Activated gamma-delta T cell treated with Interleukin-2 at 50 U/mL for 16 hours (primary cell): ENCODE measurements at regions not wholly inside any gene's neighbourhood (a gene's known extent, or its start where the extent isn't known, plus 50 kb on each side); places are given as distances from the start of the nearest gene placed in this dataset.
"Not testable (repeated sequence)": the region's sequence is repeated elsewhere in the genome, so short reads cannot be mapped to it uniquely, and the experiment has no call there.

Experiments
- DNase-seq: peaks from one replicate; pipeline ENCODE4 v3.0.0-alpha.2; 2020

DNA sequence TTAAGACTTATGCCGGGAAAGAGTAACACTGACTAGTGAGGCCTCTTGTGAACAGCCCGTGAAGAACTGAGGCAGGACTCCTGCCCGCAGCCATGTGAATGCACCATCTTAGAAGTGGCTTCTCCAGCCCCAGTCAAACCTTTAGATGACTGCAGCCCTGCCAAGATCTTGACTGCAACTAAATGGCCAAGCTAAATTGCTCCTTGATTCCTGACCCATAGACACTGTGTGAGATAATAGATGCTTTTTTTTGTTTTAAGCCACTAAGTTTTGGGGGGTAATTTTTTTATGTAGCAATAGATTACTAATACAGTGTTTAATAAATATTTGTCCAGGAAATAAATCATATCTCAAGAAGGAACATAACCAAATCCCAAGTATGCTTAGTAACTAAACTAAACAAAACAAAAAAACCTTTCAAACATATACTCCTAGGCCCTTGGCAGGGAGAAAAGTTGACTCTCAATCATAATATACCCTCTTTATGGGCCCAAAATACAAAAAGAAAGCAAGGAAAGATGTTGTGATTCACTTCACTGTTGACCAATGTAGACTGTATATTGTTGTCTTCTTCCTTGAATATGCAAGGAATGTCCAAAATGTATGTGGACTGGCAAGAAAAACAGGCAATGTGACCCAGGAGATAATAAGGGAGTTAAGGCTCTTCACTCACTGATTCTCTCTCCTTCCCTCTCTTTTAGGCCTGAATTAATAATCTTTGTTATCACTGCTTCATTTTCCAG, 79.7 kb upstream of the ZNF366 start:
- DNase-seq = no peak

- no peak for DNase-seq
These were observed 77.3 kb upstream of the ZNF366 start for GRCh38 chr5:72584466-72584865.

- DNase-seq = not testable (repeated sequence)
These were observed 72.1 kb upstream of the ZNF366 start for GRCh38 chr5:72579290-72579689.

DNA sequence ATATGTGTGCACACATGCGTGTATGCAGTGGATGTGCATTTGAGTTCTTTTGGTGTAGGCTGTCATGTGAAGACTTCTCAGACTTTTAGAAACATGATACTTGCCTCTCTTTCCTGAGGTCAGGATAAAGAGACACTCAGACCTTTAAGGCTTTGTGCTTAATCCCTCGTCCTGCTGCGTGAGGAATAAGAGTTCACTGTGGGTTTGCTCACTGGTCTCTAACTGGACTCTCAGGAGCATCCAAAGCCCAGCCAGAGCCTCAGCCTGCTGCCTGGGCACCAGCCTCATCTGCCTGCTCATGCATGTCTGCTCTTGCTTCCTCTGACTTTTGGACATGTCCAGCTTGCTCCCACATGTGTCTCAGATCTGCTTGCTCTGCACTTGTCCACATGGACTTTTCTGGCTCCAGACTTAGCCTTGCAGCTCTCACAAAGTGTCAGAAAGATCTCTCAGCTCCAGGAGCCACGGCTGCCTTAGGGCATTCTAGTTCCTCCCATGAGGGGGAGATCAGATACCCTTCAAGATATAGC, 65.1 kb upstream of the ZNF366 start:
- no peak for DNase-seq

DNA sequence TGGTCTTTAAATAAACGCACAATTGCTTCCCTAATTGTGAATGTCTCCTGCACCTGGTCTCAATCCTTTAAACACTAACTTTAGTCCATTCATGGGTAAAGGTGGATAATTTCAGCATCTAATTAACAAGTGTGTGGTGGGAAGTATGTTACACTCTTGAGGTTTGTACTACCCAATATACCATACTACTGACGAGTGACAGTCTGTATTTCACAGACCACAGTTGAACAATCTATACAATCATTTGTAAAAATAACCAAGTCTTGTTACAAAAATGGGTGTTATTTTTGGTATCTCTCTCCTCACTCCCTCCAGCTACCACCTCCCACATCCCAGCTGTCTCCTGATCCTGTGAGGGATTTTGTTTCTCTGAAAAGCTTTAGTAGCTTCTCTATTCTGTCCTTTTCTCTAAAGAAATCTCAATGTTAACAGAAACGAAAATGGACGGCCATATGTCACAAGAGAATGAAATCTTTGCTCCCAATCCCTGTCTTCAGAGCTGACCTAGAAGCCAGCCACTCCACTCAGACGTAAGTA, 62.3 kb upstream of the ZNF366 start:
- DNase-seq = no peak

DNA sequence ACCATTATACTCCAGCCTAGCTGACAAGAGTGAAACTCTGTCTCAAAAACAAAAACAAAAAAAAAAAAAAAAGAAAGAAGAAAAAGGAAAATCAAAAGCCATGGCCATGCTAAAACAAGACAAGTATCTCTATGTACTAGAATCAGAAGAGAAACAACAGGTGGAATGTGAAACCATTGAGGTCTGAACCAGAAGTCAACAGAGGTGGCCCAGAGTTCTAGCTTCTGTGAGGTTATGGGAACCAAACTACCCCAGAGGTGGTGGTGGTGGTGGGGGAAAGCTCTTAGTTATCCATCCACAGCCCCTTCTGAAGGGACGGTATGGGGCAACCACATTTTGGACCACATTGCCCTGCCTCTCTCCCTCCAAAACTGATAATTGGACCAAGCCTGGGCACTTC, 59.5 kb upstream of the ZNF366 start:
- no peak for DNase-seq

- no peak for DNase-seq
These were observed 58.5 kb upstream of the ZNF366 start for GRCh38 chr5:72565513-72566289.

DNA sequence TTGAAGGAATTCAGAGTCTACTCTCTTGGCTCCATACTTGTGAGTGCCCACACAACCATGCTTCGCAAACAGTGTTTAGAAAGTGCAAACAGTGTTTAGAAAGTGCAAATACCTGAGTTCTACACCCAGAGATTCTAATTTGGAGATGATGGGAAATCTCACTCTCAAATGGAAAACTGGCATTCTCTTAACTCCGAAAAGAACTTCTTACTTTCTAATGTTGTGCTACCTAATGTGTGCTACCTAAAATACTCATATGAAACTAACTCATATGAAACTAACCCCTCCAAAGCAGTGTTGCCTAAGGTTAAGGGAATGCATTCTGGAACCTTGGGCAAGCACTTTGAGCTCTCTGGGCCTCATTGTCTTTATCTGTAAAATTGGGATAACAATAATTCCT, 55.5 kb upstream of the ZNF366 start:
- no peak for DNase-seq

DNA sequence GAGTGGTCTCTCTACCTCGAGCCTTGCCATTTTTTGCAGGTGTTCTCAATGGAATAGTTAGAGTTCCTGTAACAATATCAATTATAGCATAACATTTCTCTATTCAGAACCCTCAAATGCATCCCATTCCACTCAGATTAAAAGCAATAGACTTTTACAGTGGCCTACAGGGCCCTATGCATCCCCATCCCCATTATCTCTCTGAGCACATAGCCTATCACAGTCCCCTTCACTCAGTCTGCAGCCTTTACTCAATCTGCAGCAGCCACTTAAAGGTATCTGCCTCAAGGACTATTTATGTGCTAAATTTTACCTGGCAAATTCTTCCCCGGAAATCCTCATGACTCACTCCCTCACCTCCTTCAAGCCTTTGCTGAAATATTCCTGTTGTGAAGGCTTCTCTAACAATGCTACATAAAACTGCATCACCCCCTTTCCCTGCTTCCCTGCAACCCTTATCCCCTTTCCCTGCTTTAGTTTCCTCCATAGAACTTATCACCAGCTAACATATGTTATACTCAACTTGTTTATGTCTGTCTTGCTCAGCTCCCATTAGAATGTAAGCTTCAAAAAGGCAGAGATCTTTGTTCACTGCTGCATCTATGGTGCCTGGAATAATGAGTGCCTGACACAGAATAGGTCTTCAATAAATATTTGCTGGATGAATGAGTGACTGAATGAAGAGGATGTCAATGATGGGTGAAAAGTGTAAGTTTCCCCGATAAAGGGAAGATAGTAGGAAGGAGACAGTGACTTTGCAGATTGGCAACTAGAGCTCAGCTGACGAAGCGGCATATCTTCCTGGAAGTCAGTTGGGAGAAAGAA, 54.1 kb upstream of the ZNF366 start:
- no peak for DNase-seq

GRCh38 chr5:72559866-72560766, 52.9 kb upstream of the ZNF366 start:
- no peak for DNase-seq

DNA sequence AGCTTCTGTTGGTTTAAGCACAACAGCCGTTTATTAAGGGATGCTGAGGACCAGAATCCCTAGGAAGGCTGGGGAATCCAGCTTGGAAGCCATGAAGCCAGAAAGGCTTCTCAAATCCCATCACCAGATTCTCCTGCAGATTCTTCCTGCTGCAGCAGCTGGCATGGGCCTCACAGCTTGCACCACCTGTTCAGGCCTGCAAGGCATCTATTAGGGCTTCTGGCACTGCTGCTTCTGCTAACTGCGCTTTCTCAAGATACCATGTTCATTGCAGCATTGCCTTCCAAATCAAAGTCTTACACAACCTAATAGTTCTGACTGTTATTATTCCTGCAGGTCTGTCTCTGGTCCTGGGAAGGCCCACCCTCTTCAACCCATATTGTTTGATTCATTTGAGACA, 51.2 kb upstream of the ZNF366 start:
- no peak for DNase-seq

DNA sequence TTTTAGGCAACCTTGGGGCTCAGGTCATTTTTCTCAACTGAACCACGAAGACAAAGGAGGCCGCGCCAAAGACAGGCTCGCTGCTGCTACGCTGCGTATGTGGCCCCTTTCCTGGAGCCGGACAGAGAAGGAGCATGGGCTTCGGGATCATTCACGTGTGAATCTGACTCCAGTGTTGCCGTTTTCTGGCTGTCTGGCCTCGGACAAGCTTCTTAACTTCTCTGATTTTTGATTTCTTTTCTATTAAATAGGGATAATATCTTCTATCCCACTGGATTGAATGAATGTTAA, 50.8 kb upstream of the ZNF366 start:
- DNase-seq = no peak

GRCh38 chr5:72557167-72558045, 50.2 kb upstream of the ZNF366 start:
- no peak for DNase-seq
